ENCODE measurements at regions not wholly inside any gene's neighbourhood (a gene's known extent, or its start where the extent isn't known, plus 50 kb on each side); places are given as distances from the start of the nearest gene placed in this dataset.
"Not testable (repeated sequence)": the region's sequence is repeated elsewhere in the genome, so short reads cannot be mapped to it uniquely, and the experiment has no call there.

DNA sequence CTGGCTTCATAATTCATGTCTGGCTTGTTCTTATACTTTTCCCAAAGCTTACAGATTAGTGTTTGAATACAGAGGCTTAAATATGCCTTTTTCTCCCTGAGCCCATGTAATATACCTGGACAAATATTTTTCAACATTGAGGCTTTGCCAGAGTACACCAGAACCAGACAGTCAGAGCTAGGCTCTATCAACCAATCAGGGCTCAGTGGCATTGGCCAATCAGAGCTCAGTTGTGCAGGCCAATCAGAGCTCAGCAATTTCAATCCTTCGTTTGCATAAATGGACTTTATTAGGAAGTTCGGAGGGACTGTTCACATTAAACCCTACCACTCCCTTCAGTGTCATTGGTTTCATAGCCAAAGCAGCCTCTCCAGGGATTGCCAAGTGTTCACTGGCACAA lies 51.2 kb upstream of the TMSB15B start:
- H3K27ac ChIP-seq (ENCODE audit: low read depth, low read length) = no peak overlapping the region
- peaks cover 2% of the 10 kb centered on the region for H3K36me3 Mint-ChIP-seq (ENCODE audit: low read depth)
- H3K4me3 ChIP-seq (ENCODE audit: low read length) = no peak overlapping the region
- H3K9me3 ChIP-seq (ENCODE audit: control insufficient read depth, low read length) = no peaks in the 10 kb centered on the region
- H3K9ac ChIP-seq (ENCODE audit: extremely low read depth, low read length, poor library complexity, severe bottlenecking) = no peak overlapping the region
- H3K4me3 Mint-ChIP-seq = no peak overlapping the region
- H3K9me3 Mint-ChIP-seq = peaks cover 32% of the 10 kb centered on the region
- H3K27ac Mint-ChIP-seq = no peak overlapping the region
- H3K4me1 Mint-ChIP-seq = peaks cover 3% of the 10 kb centered on the region
- no peaks in the 10 kb centered on the region for H3K36me3 ChIP-seq (ENCODE audit: control insufficient read depth, insufficient read depth, low read length)
- no peak for DNase-seq
- H3K27me3 Mint-ChIP-seq (ENCODE audit: insufficient read depth) = no peaks in the 10 kb centered on the region
- WGBS, 2 experiments (ENCODE audit: insufficient coverage in 1 of 2, insufficient read length in 1 of 2) = 100% methylated on average over 2 of the region's 2 CpGs; no CpG with 5 or more reads in 1 of the 2 experiments
- H3K4me1 ChIP-seq (ENCODE audit: control insufficient read depth, insufficient read depth, low read length) = no peaks in the 10 kb centered on the region
- H3K27me3 ChIP-seq (ENCODE audit: control insufficient read depth, insufficient read depth, low read length, poor library complexity, severe bottlenecking) = no peaks in the 10 kb centered on the region
- TF ChIP-seq, protein P1, sequence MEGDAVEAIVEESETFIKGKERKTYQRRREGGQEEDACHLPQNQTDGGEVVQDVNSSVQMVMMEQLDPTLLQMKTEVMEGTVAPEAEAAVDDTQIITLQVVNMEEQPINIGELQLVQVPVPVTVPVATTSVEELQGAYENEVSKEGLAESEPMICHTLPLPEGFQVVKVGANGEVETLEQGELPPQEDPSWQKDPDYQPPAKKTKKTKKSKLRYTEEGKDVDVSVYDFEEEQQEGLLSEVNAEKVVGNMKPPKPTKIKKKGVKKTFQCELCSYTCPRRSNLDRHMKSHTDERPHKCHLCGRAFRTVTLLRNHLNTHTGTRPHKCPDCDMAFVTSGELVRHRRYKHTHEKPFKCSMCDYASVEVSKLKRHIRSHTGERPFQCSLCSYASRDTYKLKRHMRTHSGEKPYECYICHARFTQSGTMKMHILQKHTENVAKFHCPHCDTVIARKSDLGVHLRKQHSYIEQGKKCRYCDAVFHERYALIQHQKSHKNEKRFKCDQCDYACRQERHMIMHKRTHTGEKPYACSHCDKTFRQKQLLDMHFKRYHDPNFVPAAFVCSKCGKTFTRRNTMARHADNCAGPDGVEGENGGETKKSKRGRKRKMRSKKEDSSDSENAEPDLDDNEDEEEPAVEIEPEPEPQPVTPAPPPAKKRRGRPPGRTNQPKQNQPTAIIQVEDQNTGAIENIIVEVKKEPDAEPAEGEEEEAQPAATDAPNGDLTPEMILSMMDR (conservative IDR thresholded peaks at IDR 0.05) = no peak

DNA sequence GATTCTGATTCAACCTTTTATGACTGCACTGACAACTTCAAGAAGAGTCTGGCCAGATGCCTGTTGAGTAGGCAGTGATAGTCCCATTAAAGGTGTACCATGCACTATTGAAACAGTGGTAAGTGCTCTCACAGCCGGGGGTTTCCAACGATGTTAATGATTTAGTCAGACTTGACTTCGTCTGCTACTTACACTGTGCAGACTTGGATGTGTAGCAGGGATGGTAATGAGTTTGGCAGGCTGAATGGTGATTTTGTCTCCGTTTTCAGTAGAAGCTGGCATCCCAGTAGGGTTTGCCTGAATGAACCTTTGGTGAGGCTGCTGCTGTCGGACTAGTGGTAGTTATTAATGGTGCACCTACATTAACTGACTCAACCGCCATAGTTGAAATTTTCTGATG lies 52.0 kb upstream of the TMSB15B start:
- Mint-ChIP-seq H3K4me3 (no peak overlapping the region), H3K9me3 (peaks cover 40% of the 10 kb centered on the region), H3K27ac (no peak overlapping the region), H3K27me3 (ENCODE audit: insufficient read depth) (no peaks in the 10 kb centered on the region), H3K36me3 (ENCODE audit: low read depth) (peaks cover 2% of the 10 kb centered on the region), H3K4me1 (peaks cover 3% of the 10 kb centered on the region)
- DNase-seq = no peak
- Histone ChIP-seq H3K36me3 (ENCODE audit: control insufficient read depth, insufficient read depth, low read length) (no peaks in the 10 kb centered on the region), H3K27ac (ENCODE audit: low read depth, low read length) (no peak overlapping the region), H3K9me3 (ENCODE audit: control insufficient read depth, low read length) (no peaks in the 10 kb centered on the region), H3K27me3 (ENCODE audit: control insufficient read depth, insufficient read depth, low read length, poor library complexity, severe bottlenecking) (no peaks in the 10 kb centered on the region), H3K9ac (ENCODE audit: extremely low read depth, low read length, poor library complexity, severe bottlenecking) (no peak overlapping the region), H3K4me1 (ENCODE audit: control insufficient read depth, insufficient read depth, low read length) (no peaks in the 10 kb centered on the region), H3K4me3 (ENCODE audit: low read length) (no peak overlapping the region)
- TF ChIP-seq, protein P1 (conservative IDR thresholded peaks at IDR 0.05) = no peak
- 96 to 100% methylated on average over 2 to 6 of the region's 6 CpGs for WGBS, 2 experiments (ENCODE audit: insufficient coverage in 1 of 2, insufficient read length in 1 of 2)

DNA sequence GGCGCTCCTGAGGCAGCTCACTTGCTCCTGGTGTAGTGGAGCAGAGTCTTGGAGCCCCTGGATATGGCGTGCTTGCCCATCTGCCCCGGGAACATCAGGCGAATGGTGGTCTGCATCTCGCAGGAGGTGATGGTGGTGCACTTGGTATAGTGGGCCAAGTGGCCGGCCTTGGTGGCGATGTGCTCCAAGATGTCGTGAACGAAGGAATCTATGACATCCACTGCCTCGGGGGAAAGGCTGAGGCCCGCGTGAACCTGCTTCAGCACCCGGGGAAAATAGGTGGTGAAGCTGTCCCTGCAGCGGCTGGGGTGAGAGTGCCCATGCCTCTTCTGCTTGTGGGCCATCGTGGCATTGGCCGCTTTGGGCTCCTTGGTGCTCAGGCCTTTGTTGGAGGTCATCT lies 58.1 kb upstream of the TMSB15B start:
- TF ChIP-seq, protein P1 (conservative IDR thresholded peaks at IDR 0.05) = no peak
- Histone ChIP-seq H3K27ac (ENCODE audit: low read depth, low read length) (no peak overlapping the region), H3K4me1 (ENCODE audit: control insufficient read depth, insufficient read depth, low read length) (no peaks in the 10 kb centered on the region), H3K9ac (ENCODE audit: extremely low read depth, low read length, poor library complexity, severe bottlenecking) (no peak overlapping the region), H3K9me3 (ENCODE audit: control insufficient read depth, low read length) (peaks cover 8% of the 10 kb centered on the region), H3K36me3 (ENCODE audit: control insufficient read depth, insufficient read depth, low read length) (no peaks in the 10 kb centered on the region), H3K27me3 (ENCODE audit: control insufficient read depth, insufficient read depth, low read length, poor library complexity, severe bottlenecking) (no peaks in the 10 kb centered on the region), H3K4me3 (ENCODE audit: low read length) (no peak overlapping the region)
- Mint-ChIP-seq H3K27ac (no peak overlapping the region), H3K4me1 (no peaks in the 10 kb centered on the region), H3K9me3 (peaks cover 72% of the 10 kb centered on the region), H3K4me3 (no peak overlapping the region), H3K36me3 (ENCODE audit: low read depth) (peaks cover 6% of the 10 kb centered on the region), H3K27me3 (ENCODE audit: insufficient read depth) (peaks cover 5% of the 10 kb centered on the region)
- WGBS, 2 experiments (ENCODE audit: insufficient coverage in 1 of 2, insufficient read length in 1 of 2) = 83 to 96% methylated on average over 4 to 16 of the region's 16 CpGs
- DNase-seq = no peak

DNA sequence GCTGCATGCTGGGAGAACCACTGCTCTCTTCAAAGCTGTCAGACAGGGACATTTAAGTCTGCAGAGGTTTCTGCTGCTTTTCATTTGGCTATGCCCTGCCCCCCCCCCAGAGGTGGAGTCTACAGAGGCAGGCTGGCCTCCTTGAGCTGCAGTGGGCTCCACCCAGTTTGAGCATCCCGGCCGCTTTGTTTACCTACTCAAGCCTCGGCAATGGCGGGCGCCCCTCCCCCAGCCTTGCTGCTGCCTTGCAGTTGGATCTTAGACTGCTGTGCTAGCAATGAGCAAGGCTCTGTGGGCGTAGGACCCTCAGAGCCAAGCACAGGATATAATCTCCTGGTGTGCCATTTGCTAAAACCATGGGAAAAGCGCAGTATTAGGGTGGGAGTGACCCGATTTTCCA lies 59.8 kb upstream of the TMSB15B start:
- not testable (repeated sequence) for H3K9me3 ChIP-seq (ENCODE audit: control insufficient read depth, low read length); H3K4me1 Mint-ChIP-seq; H3K4me1 ChIP-seq (ENCODE audit: control insufficient read depth, insufficient read depth, low read length); H3K27ac Mint-ChIP-seq; H3K9ac ChIP-seq (ENCODE audit: extremely low read depth, low read length, poor library complexity, severe bottlenecking); H3K36me3 ChIP-seq (ENCODE audit: control insufficient read depth, insufficient read depth, low read length); H3K4me3 ChIP-seq (ENCODE audit: low read length); H3K36me3 Mint-ChIP-seq (ENCODE audit: low read depth); DNase-seq; H3K27ac ChIP-seq (ENCODE audit: low read depth, low read length); H3K27me3 Mint-ChIP-seq (ENCODE audit: insufficient read depth); H3K4me3 Mint-ChIP-seq; H3K27me3 ChIP-seq (ENCODE audit: control insufficient read depth, insufficient read depth, low read length, poor library complexity, severe bottlenecking)
- peaks cover 83% of the 10 kb centered on the region for H3K9me3 Mint-ChIP-seq
- WGBS, 2 experiments (ENCODE audit: insufficient coverage in 1 of 2, insufficient read length in 1 of 2) = 86% methylated on average over 8 of the region's 8 CpGs; no CpG with 5 or more reads in 1 of the 2 experiments
